ENCODE measurements at regions not wholly inside any gene's neighbourhood (a gene's known extent, or its start where the extent isn't known, plus 50 kb on each side); places are given as distances from the start of the nearest gene placed in this dataset.

DNA sequence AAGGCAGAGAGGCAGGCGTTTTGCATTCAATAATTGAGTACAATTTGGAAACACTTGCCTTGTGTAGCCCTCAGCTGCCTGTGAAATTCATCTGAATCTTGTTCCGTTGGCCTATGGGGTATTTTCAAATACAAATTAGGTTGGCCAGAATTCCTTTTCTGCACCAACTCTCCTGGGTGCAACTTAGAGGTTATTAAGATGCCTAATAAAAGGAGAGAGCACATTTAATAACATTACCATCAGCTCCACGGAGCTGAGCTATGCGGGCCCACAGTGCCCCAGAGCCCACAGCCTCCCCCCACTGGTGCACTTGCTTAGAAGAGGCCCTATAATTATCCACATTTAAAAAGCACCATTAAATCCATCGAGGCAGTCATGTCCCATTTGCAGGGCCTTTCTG, 367.6 kb upstream of the CLINT1 start:
- Histone ChIP-seq H3K36me3 (no peaks in the 10 kb centered on the region), H3K27me3 (peaks cover 0 to 3% (median 0%) of the 10 kb centered on the region in 4 donors), H3K9me3 (no peaks in the 10 kb centered on the region), H3K4me1 (no peaks in the 10 kb centered on the region), H3K27ac (no peak overlapping the region), H3K4me3 (no peak overlapping the region)
- DNase-seq (no peak), FAIRE-seq (no peak), ATAC-seq (no peak)
- no peak for TF ChIP-seq CTCF (IDR thresholded peaks at IDR 0.05)
- 81% methylated on average over 5 of the region's 5 CpGs for WGBS, 2 donors
- intact Hi-C loops (cut with DNase I) = no loop called here

DNA sequence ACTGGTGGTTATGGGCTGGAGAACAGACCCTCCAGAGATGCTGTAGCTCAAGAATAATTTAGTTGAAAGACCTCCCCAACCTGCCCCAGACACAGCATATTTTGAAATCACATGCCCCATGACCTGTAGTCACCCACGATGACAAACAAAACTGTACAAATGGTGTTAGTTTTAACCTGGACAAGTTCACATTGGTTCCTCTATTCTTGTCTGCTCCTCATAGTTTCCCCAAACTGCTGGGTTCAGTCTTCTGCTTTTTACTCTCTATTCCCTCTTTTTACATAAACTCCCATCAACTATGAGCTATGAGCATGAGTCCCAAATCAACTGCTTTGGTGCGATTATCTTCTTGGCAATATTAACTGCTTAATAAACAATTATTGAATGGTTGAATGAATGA, 365.3 kb upstream of the CLINT1 start:
- no peak for TF ChIP-seq CTCF (IDR thresholded peaks at IDR 0.05)
- H3K27ac ChIP-seq = no peak overlapping the region
- DNase-seq = no peak
- intact Hi-C loops (cut with DNase I) = no loop called here
- H3K9me3 ChIP-seq = no peaks in the 10 kb centered on the region
- WGBS, 2 donors = 64 to 76% methylated on average over 2 of the region's 2 CpGs
- H3K4me3 ChIP-seq = no peak overlapping the region
- no peaks in the 10 kb centered on the region for H3K36me3 ChIP-seq
- H3K27me3 ChIP-seq = peaks cover 0 to 3% (median 0%) of the 10 kb centered on the region in 4 donors
- ATAC-seq = peak in 2 of 4 donors; percentile 49 to 66
- FAIRE-seq = no peak
- H3K4me1 ChIP-seq = no peaks in the 10 kb centered on the region

DNA sequence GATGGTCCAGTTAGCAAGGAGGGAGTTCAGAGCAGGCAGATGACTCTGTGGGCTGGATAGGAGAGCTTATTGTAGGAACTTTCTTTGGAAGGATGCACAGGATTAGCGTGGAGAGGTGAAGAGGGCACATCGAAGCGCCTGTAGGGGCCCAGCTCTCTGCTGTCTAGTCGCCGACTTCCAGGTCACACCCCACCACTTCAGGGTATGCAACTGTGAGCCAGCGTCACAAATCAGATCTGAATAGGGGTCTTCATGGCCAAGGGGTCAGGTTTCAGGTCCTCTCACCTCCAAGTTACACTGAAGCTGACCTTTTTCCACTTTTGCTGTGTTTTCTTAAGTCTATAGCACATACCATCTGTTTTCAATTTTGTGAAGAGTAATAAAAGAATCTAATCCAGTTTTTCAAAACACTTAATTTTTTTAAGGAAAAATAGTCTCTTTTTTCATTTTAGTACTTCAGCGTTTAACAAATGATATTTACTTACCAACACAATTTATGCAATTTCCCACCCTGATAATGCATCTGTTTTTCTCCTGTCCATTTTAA, 364.2 kb upstream of the CLINT1 start:
- FAIRE-seq = no peak
- no peak overlapping the region for H3K4me3 ChIP-seq
- H3K27me3 ChIP-seq = peaks cover 0 to 3% (median 0%) of the 10 kb centered on the region in 4 donors
- DNase-seq = no peak
- intact Hi-C loops (cut with DNase I) = no loop called here
- TF ChIP-seq CTCF (IDR thresholded peaks at IDR 0.05) = no peak
- H3K27ac ChIP-seq = no peak overlapping the region
- no peaks in the 10 kb centered on the region for H3K36me3 ChIP-seq
- no peaks in the 10 kb centered on the region for H3K4me1 ChIP-seq
- H3K9me3 ChIP-seq = no peaks in the 10 kb centered on the region
- WGBS, 2 donors = 73 to 84% methylated on average over 7 of the region's 7 CpGs
- no peak for ATAC-seq

DNA sequence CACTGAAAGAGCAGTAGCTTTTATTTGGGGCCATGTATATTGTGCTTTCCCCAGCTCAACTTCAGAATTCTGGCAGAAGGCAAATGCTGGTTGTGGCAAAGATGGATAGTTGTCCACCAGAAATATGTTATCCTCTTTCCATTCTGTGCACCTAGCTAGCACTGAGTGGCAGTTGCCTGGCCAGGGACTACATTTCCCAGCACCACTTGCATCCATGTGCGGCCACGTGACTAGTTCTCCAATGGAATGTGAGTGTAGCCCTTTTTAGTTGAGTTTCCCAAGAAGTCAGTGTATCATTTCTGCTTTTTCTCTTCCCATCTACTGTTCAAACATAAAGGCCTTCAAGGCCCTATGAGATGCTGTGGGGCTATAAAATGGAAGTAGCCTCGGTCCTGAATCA, 354.0 kb upstream of the CLINT1 start:
- intact Hi-C loops (cut with DNase I) = no loop called here
- no peak overlapping the region for H3K27ac ChIP-seq
- no peaks in the 10 kb centered on the region for H3K36me3 ChIP-seq
- no peaks in the 10 kb centered on the region for H3K4me1 ChIP-seq
- no peaks in the 10 kb centered on the region for H3K9me3 ChIP-seq
- H3K27me3 ChIP-seq = no peaks in the 10 kb centered on the region
- H3K4me3 ChIP-seq = no peak overlapping the region
- no peak for FAIRE-seq
- 73 to 81% methylated on average over 3 of the region's 3 CpGs for WGBS, 2 donors
- no peak for TF ChIP-seq CTCF (IDR thresholded peaks at IDR 0.05)
- no peak for ATAC-seq
- DNase-seq = no peak

DNA sequence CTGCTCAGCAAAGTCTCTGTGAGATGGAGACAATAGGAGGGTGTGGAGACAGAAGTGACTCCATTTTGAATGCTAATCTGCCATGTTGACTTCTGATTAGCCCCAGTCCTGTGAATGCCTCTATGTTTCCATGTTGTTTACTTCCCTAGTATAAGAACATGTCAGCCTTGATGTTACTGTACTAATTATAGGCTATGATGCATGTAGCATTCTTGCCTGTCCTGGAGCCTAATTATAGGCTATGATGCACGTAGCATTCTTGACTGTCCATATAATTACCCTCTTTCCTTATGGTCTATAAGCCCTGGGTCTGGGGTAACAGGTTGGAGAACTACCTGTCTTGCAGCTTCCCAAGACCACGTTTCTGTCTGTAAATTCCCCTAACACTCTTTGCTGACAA, 353.3 kb upstream of the CLINT1 start:
- Histone ChIP-seq H3K27ac (no peak overlapping the region), H3K4me1 (no peaks in the 10 kb centered on the region), H3K4me3 (no peak overlapping the region), H3K36me3 (no peaks in the 10 kb centered on the region), H3K27me3 (no peaks in the 10 kb centered on the region), H3K9me3 (no peaks in the 10 kb centered on the region)
- FAIRE-seq (no peak), ATAC-seq (no peak), DNase-seq (no peak)
- TF ChIP-seq CTCF (IDR thresholded peaks at IDR 0.05) = no peak
- WGBS, 2 donors = 55 to 66% methylated on average over 2 of the region's 2 CpGs
- intact Hi-C loops (cut with DNase I) = no loop called here

Data from pancreas (tissue), 10 donors.